ENCODE measurements at regions not wholly inside any gene's neighbourhood (a gene's known extent, or its start where the extent isn't known, plus 50 kb on each side); places are given as distances from the start of the nearest gene placed in this dataset.

DNA sequence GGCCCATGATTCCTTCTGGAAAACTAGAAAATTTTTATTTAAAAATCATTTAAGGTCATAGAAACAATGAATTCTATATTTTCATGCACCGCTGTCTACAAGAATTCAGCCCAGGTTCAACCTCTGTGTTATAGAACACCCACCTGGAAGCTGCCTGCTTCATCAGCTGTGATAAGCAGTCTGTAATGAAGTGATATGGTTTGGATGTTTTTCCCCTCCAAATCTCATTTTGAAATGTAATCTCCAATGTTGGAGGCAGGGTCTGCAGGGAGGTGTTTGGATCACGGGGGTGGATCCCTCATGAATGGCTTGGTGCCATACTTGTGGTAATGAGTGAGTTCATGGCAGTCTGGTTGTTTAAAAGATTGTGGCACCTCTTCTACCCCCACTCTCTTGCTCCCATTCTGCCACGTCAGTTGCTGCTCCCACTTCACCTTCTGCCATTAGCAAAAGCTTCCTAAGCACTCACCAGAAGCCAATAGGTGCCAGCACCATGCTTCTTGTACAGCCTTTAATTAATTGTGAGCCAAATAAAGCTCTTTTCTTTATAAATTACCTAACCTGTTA, 55.6 kb downstream of the MRPL32 start:
- no peak for DNase-seq (ENCODE audit: low read depth)

DNA sequence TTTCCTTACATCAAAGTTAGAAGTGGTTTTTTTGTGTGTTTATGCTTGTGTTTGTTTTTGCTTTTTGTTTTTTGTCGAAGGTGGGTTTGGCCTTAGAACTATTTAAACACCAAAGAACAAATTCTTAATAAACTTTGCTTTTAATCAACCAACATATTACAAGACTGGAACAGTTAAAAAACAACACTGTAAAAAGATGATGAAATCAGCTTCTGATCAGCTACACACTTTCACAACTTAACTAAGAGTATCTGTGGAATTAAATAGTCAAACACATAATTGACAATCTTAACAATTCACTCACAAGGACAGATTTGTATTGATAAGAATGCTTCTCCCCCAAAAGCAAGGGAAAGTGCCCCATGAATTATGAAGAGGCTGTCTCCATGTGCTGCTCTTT, 58.8 kb downstream of the MRPL32 start:
- DNase-seq (ENCODE audit: low read depth) = no peak

DNA sequence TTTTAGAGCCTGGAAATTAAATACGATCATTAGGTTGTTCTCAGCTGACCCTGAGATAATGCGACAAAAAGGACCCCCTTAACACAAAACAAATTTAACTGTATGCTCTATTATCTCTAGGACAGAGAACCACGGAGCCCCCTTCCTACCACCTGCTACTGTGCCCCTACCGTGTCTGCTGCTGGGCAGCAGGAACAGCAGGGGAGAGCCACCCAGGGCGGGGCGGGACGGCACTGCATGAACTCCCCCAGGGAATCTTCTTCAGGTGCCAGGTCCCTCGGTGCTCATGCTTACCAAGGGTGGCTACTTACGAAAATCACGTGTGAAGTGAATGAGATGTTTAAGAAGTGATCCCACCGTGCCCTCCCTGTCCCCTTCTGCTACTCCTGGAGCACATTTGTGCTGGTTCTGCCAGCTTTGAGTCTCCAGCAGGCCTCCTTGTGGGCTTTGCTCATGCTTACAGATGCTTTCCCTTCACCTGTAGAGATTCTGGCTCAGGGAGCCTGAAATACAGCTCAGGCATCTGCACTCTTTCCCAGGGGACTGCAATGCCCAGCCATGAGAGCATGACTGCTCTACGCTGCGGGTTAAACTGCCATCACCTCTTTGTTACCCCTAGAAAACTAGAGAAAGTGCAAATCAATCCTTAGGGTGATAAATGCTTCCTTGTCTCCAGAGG, 59.9 kb downstream of the MRPL32 start:
- DNase-seq (ENCODE audit: low read depth) = no peak

DNA sequence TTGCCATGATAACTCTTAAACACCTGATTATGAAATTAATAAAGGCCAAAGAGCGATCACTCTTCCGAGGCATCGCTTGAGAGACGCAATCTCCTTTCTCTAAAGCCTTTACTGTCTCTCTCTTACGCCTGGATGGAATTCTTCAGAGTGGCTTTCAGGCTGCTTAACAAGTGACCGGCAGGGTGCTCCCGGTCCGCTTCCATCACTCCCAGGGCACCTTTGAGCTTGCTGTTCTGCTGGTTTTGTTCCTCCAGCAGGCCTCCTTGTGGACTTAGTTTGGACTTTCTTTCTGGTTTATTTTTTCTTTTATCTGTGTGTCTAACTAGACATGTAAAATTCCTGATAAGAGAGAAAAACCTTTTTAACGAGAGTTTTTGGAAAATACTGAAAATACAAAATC, 60.9 kb downstream of the MRPL32 start:
- no peak for DNase-seq (ENCODE audit: low read depth)

DNA sequence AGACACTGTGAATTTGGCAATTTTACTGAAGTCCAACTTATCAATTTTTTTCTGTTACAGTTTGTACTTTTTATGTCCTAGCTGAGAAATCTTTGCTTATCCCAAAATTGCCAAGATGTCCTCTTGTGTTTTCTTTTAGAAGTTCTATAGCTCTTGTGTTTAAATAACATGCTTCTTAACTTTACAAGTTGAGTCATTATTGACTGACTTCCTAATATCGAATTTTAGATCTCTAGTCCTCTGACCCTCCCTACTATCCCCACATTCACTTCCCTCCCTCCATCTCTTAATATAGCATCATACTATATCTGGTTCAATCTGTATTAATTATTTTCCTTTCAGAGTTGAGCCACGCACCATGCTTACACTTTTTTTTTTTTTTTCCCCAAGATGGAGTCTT, 61.9 kb downstream of the MRPL32 start:
- no peak for DNase-seq (ENCODE audit: low read depth)

DNA sequence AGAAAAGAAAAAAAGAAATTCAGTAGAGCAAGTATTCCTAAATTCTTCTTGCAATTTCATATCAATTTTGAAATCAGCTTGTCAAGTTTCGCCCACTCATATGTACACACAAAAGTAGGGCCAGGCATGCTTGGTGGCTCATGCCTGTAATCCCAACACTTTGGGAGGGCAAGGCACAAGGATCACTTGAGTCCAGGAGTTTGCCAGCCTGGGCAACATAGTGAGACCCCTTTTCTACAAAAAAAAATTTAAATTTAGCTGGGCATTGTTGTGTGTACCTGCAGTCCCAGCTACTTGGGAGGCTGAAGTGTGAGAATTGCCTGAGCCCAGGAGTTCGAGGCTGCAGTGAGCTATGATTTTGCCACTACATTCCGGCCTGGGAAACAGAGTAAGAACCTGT, 65.4 kb downstream of the MRPL32 start:
- DNase-seq (ENCODE audit: low read depth) = no peak

DNA sequence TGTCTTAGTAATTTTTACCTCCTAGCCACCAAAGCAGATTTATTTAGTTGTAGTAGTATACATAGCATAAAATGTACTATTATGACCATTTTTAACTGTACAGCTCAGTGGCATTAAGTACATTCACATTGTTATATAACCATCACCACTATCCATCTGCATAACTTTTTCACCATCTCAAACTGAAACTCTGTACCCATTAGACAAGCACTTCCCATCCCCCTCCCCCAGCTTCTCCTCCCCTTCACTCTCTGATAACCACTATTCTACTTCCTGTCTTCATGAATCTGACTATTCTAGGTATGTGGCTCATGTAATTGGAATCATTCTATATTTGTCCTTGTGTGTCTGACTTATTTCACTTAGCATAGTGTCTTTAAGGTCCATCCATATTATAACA, 71.9 kb downstream of the MRPL32 start:
- no peak for DNase-seq (ENCODE audit: low read depth)

DNA sequence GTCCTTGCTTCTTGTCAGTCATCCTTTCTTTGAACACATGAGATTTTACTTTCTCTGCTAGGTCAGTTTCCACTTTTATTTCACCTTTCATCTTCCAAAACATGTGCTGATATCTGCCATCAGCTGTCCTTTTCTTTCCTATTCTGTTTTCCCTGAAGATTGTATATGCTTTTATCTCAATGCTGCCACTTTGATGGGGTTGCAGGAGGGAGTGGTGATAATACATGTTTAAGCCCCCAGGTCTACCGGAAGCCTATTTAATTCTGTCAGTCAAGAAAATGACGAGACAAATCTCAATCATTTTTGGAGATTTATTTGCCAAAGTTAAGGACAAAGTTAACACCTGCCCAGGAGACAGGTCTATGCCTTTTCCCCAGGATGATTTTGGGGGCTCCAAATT, 73.8 kb downstream of the MRPL32 start:
- no peak for DNase-seq (ENCODE audit: low read depth)

DNA sequence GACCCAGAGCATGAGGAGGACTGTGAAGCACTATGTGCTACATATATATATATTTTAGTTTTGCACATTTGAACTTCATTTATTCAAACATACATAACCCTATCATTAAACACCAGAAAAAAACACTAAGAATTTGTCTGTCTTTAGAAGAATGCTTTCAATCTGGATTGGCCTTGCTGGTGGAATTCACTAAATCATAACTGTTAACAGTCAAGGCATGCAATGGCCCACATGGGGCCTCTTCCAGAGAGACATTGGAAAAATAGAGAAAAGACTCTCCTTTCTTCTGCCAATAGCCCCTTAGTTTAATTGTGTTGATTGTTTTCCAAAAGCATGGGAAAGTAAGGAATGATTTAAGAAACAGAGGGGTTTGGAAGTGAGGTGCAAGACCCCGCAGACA, 77.9 kb downstream of the MRPL32 start:
- no peak for DNase-seq (ENCODE audit: low read depth)

DNA sequence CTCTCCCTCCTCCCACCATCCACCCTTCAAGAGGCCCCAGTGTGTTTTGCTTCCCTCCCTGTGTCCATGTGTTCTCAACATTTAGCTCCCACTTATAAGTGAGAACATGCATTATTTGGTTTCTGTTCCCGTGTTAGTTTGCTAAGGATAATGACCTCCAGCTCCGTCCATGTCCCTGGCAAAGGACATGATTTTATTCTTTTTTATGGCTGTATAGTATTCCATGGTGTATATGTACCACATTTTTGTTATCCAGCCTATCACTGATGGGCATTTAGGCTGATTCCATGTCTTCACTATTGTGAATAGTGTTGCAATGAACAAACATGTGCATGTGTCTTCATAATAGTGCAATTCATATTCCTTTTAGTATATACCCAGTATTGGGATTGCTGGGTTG, 79.7 kb downstream of the MRPL32 start:
- DNase-seq (ENCODE audit: low read depth) = no peak

DNA sequence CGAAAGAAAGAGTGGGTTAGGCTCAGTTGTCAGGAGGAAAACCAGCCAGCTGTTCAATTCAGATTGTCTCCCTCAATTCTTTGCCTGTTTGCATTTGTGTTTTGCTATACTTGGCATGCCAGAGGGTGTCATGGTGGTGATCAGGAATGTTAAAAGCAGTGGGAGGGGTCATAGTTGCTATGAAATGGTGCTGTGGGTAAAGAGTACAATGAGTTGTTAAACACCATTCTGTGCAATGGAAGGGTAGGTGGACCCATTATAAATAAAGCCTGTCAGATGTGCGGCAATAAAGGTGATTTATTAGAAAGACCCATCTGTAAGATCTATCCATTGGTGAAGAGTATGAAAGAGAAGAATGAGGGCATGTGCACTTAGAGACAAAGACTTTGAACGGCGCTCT, 82.2 kb downstream of the MRPL32 start:
- DNase-seq (ENCODE audit: low read depth) = no peak

DNA sequence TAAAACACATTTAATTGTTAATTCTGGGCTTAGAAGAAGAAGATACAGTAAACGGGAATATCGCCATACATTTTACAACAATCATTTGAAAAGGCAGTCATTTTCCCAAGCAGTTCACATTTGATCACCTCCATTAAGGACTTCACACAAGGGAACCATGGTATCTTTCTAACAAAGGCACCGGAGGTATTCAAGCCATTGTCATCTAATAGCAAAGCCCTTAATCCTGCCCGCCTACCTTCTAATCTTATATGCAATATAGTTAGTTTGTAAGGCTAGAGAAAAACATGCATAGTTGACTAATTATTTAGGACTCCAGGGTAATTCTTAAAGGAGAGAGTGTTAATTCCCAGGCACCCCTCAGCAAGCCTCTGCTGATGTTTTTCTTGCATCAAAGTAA, 83.1 kb downstream of the MRPL32 start:
- no peak for DNase-seq (ENCODE audit: low read depth)

DNA sequence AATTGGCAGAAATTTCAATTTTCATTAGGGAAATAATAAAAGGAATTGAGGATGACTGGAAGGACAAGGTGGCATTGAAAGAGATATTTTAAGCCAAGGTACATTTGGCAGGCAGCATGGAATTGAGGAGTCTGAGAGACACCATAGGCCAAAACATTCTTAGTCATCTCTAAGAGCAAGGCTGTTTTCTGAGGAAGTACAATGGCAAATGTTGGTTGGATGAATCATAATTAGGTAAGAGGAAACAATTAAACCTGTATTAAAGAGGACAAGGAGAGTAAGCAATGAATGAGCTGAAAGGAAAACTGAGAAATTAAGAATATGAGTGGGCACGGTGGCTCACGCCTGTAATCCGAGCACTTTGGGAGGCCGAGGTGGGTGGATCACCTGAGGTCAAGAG, 86.3 kb downstream of the MRPL32 start:
- DNase-seq (ENCODE audit: low read depth) = no peak

DNA sequence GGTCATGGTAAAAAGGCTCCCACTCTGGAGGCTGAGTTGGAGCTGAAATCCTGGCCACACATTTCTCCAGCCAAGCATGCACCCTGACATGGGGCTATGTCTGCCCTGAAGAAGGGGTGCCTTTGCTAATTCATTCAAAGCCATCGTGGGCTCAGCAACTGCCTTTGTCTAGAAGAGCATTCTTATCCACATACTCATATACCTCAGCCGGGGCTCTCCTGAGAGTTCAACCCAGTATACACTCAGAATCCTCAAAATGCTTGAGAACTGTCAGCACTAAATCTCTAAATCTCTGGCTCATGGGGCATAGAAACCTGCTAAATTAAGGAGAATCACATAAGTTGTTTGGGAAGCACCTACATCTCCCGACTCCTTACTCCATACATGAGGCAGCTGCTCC, 89.3 kb downstream of the MRPL32 start:
- no peak for DNase-seq (ENCODE audit: low read depth)

DNA sequence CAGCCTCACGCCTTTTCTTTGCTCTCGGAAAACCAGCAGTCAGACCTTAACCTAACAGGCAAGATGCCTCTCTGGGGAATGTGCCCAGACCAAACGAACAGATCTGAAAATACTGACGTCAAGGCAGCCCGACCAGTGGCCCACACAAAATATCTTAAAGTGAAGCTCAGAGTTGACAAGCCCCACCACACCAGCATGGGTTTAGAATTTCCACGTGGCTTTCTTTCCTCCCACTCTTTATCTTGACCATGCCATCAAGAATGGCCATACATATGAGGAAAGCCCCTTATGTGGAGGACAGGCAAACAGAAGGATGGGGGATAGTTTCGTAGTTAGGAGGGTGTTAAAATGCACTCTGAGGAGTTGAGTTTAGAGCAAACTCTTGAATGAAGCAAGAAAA, 89.8 kb downstream of the MRPL32 start:
- DNase-seq (ENCODE audit: low read depth) = no peak

DNA sequence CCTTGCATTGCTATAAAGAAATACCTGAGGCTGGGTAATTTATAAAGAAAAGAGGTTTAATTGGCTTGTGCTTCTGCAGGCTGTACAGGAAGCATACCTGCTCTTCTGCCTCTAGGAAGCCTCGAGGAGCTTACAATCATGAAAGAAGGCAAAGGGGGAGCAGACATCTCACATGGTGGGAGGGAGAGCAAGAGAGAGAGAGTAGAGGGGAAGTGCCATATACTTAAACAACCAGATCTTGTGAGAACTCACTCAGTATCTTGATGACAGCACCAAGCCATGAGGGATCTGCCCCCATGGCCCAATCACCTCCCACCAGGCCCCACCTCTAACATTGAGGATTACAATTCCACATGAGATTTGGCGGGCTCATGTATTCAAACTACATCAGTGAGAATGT, 79.1 kb upstream of the HECW1 start:
- DNase-seq (ENCODE audit: low read depth) = no peak

DNA sequence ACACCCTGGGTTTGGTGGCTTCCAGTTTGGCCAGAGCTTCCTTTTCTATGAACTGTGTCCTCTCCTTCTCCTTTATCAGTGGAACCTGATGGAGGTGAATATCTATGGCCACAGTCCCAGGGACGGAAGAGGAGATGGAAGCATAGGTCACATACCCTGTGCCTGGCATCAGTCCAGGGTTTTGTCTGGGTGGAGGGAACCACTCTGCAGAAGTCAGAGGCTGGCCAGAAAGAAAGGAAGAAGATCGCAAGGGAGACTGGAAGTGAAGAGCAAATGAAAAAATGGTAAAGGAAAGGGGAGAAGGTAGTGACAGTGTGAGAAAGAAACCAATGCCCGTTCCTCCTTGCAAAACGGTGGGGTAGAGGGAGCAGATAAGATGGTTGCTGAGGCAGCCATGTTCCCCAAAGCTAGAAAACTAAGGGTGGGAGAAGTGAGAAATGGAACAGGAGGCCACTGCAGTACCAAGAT, 77.9 kb upstream of the HECW1 start:
- DNase-seq (ENCODE audit: low read depth) = no peak

DNA sequence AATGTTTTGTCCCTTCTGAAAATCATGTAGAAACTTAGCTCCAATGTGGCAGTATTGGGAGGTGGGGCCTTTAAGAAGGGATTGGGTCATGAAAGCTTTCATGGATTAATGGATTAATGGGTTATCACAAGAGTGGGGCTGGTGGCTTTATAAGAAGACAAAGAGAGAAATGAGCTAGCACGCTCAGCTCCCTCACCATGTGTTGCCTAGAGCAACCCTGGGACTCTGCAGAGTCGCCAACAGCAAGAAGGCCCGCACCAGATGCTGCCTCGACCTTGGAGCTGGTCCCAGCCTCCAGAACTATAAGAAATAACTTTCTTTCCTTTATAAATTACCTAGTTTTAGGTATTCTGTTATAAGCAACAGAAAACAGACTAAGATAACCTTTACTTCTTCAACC, 74.9 kb upstream of the HECW1 start:
- DNase-seq (ENCODE audit: low read depth) = no peak

DNA sequence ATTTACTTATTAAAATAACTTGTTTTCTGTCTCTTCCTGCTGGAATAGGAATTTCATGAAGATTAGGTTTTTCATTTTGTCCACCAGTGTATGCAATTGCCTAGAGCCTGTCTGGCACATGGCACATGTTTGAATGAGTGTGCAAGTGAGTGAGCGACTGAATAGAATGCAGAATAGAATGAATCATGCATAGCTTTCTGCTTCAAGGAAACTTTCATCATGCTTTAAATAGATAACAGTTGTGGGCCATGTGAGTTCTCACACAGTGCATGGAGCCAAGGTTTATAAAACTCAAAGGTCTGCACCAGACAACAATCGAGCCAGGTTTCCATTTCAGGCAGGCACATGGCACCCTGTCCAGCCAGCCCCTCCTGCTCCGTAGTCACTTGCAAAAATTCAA, 74.2 kb upstream of the HECW1 start:
- DNase-seq (ENCODE audit: low read depth) = peak; percentile 69

DNA sequence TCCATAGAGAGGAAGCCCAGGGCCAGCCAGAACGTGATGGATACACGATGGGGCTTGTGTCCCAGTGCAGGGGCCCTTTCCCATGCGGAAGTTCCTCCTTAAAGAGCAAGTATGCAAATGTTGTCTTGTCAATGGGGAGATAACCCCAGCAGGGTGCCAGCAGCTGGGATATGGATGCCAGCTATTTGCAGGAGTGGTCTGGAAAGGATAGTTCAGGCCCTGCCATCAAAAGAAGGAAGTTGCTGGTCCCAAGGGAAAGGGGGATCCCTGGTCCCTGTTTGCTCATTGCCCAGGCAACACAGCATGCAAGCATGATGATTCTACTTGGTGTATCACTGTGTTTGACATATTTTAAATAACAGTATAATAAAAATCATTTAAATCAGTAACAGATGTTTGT, 73.1 kb upstream of the HECW1 start:
- peak; percentile 52 for DNase-seq (ENCODE audit: low read depth)

DNA sequence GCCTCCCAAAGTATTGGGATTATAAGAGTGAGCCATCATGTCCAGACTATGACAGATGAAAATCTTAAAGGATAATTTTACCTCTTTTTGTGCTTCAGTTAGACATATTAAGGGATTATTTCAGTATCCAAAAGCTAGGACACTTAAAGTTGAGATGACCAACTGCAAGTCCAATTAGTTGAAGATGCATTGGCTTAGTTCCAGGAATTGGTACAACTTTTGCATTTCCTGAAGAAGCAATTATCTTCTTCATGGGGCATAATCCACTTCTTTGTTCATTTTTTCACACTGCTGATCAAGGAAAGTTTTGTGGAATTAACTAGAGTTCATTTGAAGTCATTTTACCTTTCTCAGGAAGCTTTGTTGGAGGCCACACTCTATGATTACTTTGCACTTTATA, 72.0 kb upstream of the HECW1 start:
- no peak for DNase-seq (ENCODE audit: low read depth)

DNA sequence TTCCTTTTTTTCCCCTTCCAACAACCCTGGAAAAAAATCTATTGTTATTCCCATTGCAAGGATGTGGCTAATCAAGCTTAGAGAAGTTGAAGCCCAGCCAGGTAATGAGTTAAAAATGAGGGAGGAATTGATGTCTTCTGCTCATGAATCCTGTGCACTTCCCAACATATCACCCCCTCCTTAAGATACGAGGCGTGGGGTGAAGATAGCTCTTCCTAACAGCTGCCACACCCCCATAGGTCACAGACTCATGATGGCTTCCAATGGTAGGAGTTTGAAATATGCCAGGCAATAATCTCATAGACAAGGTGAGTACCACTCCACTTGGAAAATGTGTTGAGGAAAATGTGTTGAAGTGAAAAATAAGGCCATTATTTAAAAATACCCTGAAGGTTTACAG, 71.3 kb upstream of the HECW1 start:
- DNase-seq (ENCODE audit: low read depth) = no peak

DNA sequence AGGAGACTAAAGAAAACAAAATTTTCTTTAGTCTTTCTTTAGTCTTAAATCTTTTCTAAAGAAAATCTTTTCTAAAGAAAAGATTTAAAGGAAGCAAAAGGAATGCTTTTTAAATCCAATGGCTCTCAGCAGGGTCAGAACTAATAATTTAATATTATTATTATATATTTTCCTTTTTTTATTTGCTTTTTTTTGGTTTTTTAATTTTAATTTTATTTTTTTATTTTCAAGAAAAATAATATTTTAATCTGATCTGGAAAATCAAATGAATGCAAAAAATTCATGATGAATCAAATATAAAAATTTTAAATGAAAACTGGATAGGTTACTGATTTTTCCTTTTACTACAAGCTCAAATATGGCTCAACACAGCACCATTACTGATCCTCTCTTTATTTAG, 70.7 kb upstream of the HECW1 start:
- DNase-seq (ENCODE audit: low read depth) = no peak

DNA sequence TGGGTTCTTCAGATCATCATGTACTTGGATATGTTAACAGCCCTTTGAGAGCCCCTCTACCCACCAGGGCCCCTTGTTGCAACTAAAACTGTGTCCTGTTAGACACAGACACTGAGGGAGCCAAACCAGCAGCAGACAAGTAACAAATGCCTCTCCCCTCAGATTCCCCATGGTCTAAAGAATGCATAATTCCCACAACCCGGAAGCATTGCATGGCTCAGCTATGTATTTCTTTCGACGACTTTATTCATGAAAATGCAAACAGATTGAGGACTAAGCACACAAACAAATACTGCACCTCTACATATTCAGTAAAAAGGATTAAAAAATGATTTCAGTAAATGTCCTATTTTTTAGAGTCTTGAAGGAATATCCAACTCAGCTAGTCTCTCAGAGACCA, 70.1 kb upstream of the HECW1 start:
- DNase-seq (ENCODE audit: low read depth) = no peak
